Stimulated activated CD4-positive, alpha-beta T cell treated with anti-CD3 and anti-CD28 coated beads, Interleukin-2, amount 100 ng/mL, for 24 hours (primary cell): ENCODE measurements at regions not wholly inside any gene's neighbourhood (a gene's known extent, or its start where the extent isn't known, plus 50 kb on each side); places are given as distances from the start of the nearest gene placed in this dataset.

Experiments used
- DNase-seq, 2 donors: peaks; one replicate each; pipeline ENCODE4 v3.0.0-alpha.2; 2020

DNA sequence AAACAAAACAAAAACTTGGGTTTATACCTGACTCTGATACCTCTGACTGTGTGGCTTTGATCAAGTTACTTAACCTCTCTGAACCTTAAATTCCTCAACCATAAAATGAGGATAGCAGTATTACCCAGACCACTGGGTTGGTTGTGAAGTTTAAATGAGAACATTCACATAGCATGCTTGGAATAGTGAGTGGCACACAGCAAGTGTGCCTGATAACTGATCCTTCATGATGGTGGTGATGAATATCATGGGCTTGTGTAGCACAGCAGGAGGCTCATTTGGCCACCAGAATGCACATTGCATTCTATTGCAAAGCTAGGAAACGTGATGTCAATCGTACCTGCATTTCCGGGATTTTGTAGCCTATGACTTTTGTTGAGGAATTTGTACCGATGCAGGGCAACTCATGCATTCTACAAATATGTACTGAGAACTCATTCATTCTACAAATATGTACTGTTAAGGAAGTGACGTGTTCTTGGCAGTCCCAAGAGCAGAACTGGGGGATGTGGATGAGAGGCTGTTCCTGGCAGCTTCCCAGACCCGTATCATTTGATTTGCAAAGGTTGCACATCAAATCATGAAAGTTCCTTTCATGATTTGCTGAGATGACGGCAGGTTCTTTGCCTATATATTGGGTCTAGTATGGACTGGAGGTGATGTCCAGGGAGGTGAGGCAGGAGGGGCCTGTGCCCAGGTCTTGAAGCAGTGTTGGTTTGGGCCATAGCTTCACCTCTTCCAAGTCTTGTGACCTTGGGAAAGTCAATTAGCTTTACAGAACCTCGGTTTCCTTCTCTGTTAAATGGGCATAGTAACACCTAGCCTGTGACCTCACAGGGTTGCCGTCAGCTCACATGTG is 94.6 kb upstream of the SMNDC1 start:
- no peak for DNase-seq

- no peak for DNase-seq
These were observed 95.5 kb upstream of the SMNDC1 start for GRCh38 chr10:110399965-110400933.

GRCh38 chr10:110401401-110402076 is 96.2 kb upstream of the DUSP5 start:
- no peak for DNase-seq

DNA sequence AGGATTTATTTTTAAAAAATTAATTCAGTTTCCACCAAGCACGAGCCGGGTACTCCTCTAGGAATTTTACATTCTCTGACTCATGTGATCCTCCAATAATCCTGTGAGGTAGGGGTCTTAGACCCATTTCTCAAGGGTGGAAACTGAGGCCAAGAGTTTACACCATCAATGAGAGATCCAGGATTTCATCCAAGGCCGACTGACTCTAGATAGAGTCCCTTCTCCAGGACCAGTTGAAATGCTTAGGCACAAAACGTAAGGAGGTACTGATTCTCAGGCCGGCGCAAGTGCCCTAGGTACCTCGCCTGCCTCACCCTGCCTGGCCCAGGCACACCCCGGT is 95.7 kb upstream of the DUSP5 start:
- DNase-seq = no peak

- no peak for DNase-seq
These were observed 94.1 kb upstream of the DUSP5 start for GRCh38 chr10:110403593-110403992.

- DNase-seq = no peak
These were observed 93.3 kb upstream of the DUSP5 start for GRCh38 chr10:110404413-110404812.

DNA sequence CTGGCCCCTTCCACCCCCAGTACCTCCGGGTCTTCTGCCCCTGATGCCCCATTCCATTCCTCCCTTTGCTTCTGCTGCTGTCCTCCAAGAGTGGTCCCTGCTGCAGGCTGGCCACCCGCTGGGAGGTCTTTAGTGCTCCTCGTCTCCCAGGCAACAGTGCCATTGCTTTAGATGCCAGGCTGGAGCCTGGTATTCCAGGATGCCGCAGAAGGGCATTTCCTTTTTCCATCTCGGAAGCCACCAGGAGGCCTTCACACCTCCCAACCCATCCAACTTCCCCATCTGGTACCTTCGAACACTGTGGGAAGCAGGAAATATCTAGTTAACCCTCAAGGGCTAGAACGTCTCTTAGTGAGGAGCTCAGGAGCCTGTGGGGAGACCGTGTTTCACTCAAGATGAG is 92.9 kb upstream of the DUSP5 start:
- DNase-seq = no peak

- no peak for DNase-seq
These were observed 92.3 kb upstream of the DUSP5 start for GRCh38 chr10:110405380-110405779.

DNA sequence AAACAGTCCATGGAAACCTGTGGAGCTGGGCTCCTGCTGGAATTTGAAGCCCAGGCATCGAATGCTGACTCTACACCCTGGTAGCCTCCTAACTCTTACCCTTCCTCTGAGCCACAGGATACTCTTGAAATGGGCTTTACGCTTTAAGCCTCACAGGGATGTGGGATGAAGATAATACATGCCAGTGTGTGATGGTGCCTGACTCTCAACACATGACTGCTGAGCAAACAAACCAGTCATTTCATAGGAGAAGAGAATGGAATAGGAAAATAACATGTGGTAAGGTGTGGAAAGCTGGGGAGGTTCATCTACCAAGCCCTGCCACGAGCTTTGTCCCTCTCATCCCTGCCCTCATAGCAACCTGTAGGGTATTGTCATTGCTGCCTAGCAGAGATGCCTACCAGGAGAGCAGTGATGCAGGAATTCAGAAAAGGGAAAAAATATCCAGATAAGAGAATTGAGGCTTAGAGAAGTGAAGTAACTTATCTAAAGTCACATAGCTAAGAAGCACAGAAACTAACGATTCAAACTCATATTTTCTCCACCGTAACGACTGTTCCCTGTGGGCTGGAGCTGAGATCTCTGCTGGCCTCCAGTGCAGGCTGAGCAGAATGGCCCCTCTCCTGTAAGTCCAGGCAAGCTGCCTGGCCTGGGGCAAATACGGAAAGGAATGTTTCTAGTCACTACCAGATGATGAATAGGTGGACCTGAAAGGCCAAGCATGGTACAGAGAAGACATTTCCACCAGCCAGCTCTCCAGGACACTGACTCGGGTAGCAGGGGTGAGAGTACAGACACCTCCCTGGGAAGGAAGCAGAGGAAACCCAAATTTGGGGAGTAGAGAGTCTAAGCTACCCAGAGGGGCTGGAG is 90.2 kb upstream of the DUSP5 start:
- no peak for DNase-seq

DNA sequence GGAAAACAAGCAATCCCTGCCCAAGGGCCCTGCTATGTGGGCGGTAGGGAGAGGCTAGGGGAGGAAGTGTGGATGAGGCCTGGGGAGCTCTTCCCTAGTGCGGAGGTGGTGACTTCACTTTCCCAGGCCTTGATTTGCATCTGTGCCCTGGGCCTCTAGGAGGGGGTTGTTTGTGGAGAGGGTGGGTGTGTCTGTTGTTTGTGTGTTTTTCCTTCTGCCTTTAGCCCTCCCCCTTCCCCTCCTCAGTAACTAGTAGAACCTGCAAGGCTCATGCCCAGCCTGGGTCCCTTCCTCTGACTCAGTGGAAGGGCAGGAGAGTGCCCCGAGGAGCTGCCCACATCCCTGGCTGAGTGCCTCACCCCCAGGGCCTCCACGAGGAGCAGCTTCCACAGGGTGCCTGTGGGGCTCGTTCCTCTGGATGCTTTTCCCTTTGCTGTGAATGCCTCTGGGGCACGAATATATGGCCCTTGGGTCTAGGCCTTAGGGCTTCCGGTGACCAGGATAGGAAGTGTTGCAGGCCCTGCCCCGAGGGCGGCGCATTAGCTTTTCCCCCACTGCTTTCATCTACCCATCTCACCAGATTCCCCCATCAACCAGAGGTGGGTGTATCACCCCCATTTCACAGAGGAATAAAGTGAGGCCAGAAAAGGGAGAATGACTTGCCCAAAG is 89.4 kb upstream of the DUSP5 start:
- no peak for DNase-seq

DNA sequence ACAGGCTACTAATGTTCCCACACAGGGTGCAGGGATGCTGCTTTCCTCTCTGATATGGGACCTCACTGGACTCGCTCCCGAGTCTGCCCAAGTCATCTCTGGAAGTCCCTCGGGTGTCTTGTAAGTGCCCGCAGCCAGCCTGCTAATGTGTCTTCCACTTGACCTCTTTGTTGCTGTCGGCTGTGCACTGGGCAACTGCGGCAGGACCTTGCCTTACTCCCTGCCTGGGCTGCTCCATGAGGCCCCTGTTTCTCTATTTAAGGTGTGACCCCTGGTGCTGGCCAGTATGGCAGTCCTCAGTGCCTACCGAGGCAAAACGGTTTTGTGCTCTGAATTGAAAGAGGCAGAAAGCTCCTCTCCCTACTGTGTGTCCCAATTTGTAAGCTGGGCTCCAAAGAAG is 88.8 kb upstream of the DUSP5 start:
- DNase-seq = no peak

DNA sequence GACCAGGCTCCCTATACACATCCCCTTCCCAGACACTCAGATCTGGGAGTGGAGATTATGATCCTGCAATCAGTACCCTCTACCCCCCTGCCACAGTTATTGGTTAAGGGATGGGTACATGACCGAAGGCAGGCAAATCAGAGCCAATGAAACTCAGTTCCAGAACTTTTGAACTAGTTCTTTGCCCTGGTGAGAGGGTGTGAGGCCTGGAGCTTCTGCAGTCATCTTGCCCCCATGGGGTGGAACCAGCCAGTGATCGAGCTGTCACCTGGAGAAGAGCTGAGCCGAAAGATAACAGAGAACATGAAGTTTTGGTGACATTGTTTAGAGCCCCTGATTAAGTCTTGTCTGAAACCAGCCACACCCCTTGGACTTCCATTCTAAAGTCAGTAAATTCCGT is 88.2 kb upstream of the DUSP5 start:
- DNase-seq = no peak

- DNase-seq = no peak
These were observed 87.8 kb upstream of the DUSP5 start for GRCh38 chr10:110409926-110410325.

- DNase-seq = no peak
These were observed 87.2 kb upstream of the DUSP5 start for GRCh38 chr10:110410329-110411046.

- no peak for DNase-seq
These were observed 86.7 kb upstream of the DUSP5 start for GRCh38 chr10:110411047-110411410.

- DNase-seq = peak in 1 of 2 donors; percentile 21
These were observed 84.5 kb upstream of the DUSP5 start for GRCh38 chr10:110413049-110413783.

DNA sequence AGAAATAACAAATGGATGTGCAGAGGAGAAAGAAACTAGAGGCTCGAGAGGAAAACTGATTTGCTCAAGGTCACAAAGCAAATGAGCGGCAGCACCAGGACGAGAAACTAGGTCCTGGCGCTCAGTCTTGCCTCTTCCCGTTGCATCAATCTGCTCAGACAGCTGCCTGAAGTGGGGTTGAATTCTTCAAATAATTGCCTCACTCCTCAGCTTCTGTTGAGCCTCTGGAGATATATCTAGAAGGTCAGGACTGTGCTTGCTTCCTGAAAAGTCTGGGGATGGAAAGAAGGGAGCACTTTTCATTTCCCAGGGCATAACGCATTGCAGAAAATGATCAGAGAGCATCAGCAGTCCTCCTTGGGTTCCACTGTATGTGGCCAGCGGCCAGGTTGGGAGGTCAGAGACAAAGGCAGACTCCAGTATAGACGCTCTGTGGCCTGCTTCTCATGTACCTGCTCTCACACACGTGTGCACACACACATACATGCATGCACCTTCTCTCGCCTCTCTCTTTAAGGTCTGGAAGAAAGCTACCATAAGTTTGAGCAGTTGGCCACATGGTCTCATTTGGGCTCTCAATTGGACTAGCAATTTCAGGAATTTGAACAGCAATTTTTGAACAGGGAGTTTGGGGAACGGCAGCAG is 83.7 kb upstream of the DUSP5 start:
- no peak for DNase-seq

- DNase-seq = peak; percentile 84 to 85
These were observed 83.0 kb upstream of the DUSP5 start for GRCh38 chr10:110414548-110415309.

- DNase-seq = no peak
These were observed 81.9 kb upstream of the DUSP5 start for GRCh38 chr10:110415809-110416208.
